GM23338 (cell line): ENCODE measurements at regions not wholly inside any gene's neighbourhood (a gene's known extent, or its start where the extent isn't known, plus 50 kb on each side); places are given as distances from the start of the nearest gene placed in this dataset.

Experiments
- ATAC-seq: fragments of 200-7000 bp; cut with Tn5 transposase; 3 replicates; pipeline ENCODE4 v1.9.1; 2020
- DNase-seq: peaks from one replicate; pipeline ENCODE4 v3.0.0-alpha.2; 2015; ENCODE audit warnings: low spot score
- H2AFZ ChIP-seq: fragments of 200-600 bp; sonication (generic); 2 replicates; pipeline ENCODE4 v1.8.0; 2016; ENCODE audit warnings: antibody characterized with exemption, mild to moderate bottlenecking, moderate library complexity
- H3F3A ChIP-seq: fragments of 200-600 bp; sonication (generic); replicated peaks from 2 replicates; pipeline ENCODE4 v1.8.0; 2017; ENCODE audit warnings: antibody characterized with exemption, mixed run types, low read depth
- H3K27ac ChIP-seq: fragments of 200-600 bp; sonication (generic); 2 replicates; pipeline ENCODE4 v1.6.1; 2016; ENCODE audit warnings: low read depth
- H3K27me3 ChIP-seq: fragments of 200-600 bp; sonication (generic); 2 replicates; pipeline ENCODE4 v1.8.0; 2016; ENCODE audit warnings: mild to moderate bottlenecking, mixed run types, moderate library complexity; ENCODE audit not compliant: insufficient read depth
- H3K36me3 ChIP-seq: fragments of 200-600 bp; sonication (generic); 2 replicates; pipeline ENCODE4 v1.8.0; 2016; ENCODE audit warnings: mild to moderate bottlenecking; ENCODE audit not compliant: insufficient read depth
- H3K4me1 ChIP-seq: fragments of 200-600 bp; sonication (generic); 2 replicates; pipeline ENCODE4 v1.8.0; 2016; ENCODE audit warnings: mild to moderate bottlenecking, moderate library complexity; ENCODE audit not compliant: insufficient read depth
- H3K4me2 ChIP-seq: fragments of 200-600 bp; sonication (generic); 2 replicates; pipeline ENCODE4 v1.7.1; 2017; ENCODE audit warnings: mixed run types
- H3K4me3 ChIP-seq: fragments of 200-600 bp; sonication (generic); 2 replicates; pipeline ENCODE4 v1.6.1; 2016; ENCODE audit warnings: mixed run types
- H3K79me2 ChIP-seq: fragments of 200-600 bp; sonication (generic); replicated peaks from 2 replicates; pipeline ENCODE4 v1.8.0; 2017; ENCODE audit warnings: mild to moderate bottlenecking; ENCODE audit not compliant: insufficient read depth
- H3K9me2 ChIP-seq: fragments of 200-600 bp; sonication (generic); 2 replicates; pipeline ENCODE4 v1.8.0; 2017; ENCODE audit not compliant: insufficient read depth
- H4K20me1 ChIP-seq: fragments of 200-600 bp; sonication (generic); replicated peaks from 2 replicates; pipeline ENCODE4 v1.8.0; 2017; ENCODE audit warnings: mild to moderate bottlenecking; ENCODE audit not compliant: insufficient read depth
- H3K27ac Mint-ChIP-seq: 2 replicates; pipeline ENCODE4 v1.8.0; 2020; ENCODE audit warnings: inconsistent platforms, mild to moderate bottlenecking, moderate library complexity, mixed read lengths
- H3K27me3 Mint-ChIP-seq: 3 replicates; pipeline ENCODE4 v1.8.0; 2022; ENCODE audit warnings: low read depth, mild to moderate bottlenecking, moderate library complexity, mixed read lengths, inconsistent platforms; ENCODE audit not compliant: insufficient read depth, poor library complexity
- H3K36me3 Mint-ChIP-seq: 3 replicates; pipeline ENCODE4 v1.8.0; 2021; ENCODE audit warnings: low read depth, mild to moderate bottlenecking, inconsistent platforms, moderate library complexity, mixed read lengths
- H3K4me1 Mint-ChIP-seq: 3 replicates; pipeline ENCODE4 v1.8.0; 2020; ENCODE audit warnings: mild to moderate bottlenecking, inconsistent platforms, mixed read lengths
- H3K4me3 Mint-ChIP-seq: 3 replicates; pipeline ENCODE4 v1.8.0; 2021; ENCODE audit warnings: moderate library complexity, mild to moderate bottlenecking, inconsistent platforms, mixed read lengths
- H3K9me3 Mint-ChIP-seq: 3 replicates; pipeline ENCODE4 v1.8.0; 2020; ENCODE audit warnings: moderate library complexity, mild to moderate bottlenecking, inconsistent platforms, mixed read lengths
- CREB1 ChIP-seq: fragments of 250-450 bp; sonication (Bioruptor Pico); IDR thresholded peaks from 2 replicates; pipeline ENCODE4 v1.5.0; 2020; ENCODE audit warnings: low read depth, mild to moderate bottlenecking, moderate library complexity
- CTCF ChIP-seq, 2 experiments: fragments of 200-600 bp in 1 of 2; sonication (generic) in 1 of 2; conservative IDR thresholded peaks; 2 replicates each; pipeline versions ENCODE4 v1.5.1 to v1.6.1; 2016 to 2017; ENCODE audit warnings: antibody characterized with exemption in 2 of 2, low read depth in 2 of 2, mild to moderate bottlenecking in 2 of 2, moderate library complexity in 1 of 2
- EZH2 ChIP-seq: fragments of 200-600 bp; sonication (generic); IDR thresholded peaks from one replicate; pipeline ENCODE4 v1.8.0; 2017; ENCODE audit warnings: antibody characterized with exemption, mild to moderate bottlenecking, low read depth; ENCODE audit not compliant: unreplicated experiment
- EZH2phosphoT487 ChIP-seq: fragments of 200-600 bp; sonication (generic); IDR thresholded peaks from one replicate; pipeline ENCODE4 v1.8.1; 2018; ENCODE audit warnings: antibody characterized with exemption; ENCODE audit not compliant: unreplicated experiment
- NANOG ChIP-seq: IDR thresholded peaks from 2 replicates; pipeline ENCODE4 v1.6.1; 2016; ENCODE audit warnings: antibody characterized with exemption, borderline replicate concordance
- POLR2AphosphoS5 ChIP-seq: IDR thresholded peaks from 2 replicates; pipeline ENCODE4 v1.6.1; 2016; ENCODE audit warnings: antibody characterized with exemption, low read depth
- STAT1 ChIP-seq: IDR thresholded peaks from one replicate; pipeline ENCODE4 v1.6.1; 2016; ENCODE audit warnings: antibody characterized with exemption; ENCODE audit not compliant: unreplicated experiment
- ZNF114 ChIP-seq: fragments of 250-450 bp; sonication (Bioruptor Pico); IDR thresholded peaks from 2 replicates; pipeline ENCODE4 v1.5.0; 2020; ENCODE audit warnings: mild to moderate bottlenecking, moderate library complexity
- ZNF331 ChIP-seq: fragments of 250-450 bp; sonication (Bioruptor Pico); IDR thresholded peaks from 2 replicates; pipeline ENCODE4 v1.5.0; 2020; ENCODE audit warnings: low read depth, mild to moderate bottlenecking, moderate library complexity
- TF ChIP-seq, protein P1 (sequence below): fragments of 250-450 bp; sonication (Bioruptor Pico); IDR thresholded peaks from 2 replicates; pipeline ENCODE4 v1.5.0; 2020; ENCODE audit warnings: mild to moderate bottlenecking, moderate library complexity

DNA sequence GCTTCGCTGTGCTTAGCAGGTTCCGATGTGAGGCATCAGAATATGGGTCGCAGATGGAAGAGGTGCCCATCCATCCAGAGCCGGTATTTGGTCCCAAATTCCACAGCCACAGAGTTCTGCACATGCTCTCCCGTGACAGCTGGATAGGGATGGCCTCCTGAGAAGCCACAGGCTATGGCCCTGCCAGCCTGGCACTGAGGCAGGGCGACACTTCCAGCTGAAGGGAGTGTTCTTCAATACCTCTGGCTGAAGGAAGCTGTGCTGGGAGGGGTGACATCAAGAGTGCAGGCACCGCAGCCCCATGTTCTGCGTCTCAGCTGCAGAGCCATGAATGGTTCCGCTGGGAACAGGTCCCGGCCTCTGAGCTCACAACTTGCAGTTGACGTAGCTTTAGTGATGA lies 83.4 kb upstream of the SIMC1 start:
- Histone ChIP-seq H3K27me3 (no peaks in the 10 kb centered on the region), H3K79me2 (no peaks in the 10 kb centered on the region), H3K4me1 (peaks cover 13% of the 10 kb centered on the region), H3K4me3 (no peak overlapping the region), H3K27ac (no peak overlapping the region), H3K36me3 (no peaks in the 10 kb centered on the region), H3K9me2 (no peaks in the 10 kb centered on the region), H2AFZ (no peak overlapping the region), H3F3A (no peaks in the 10 kb centered on the region), H4K20me1 (no peaks in the 10 kb centered on the region), H3K4me2 (no peak overlapping the region)
- ATAC-seq = no peak
- peaks cover 7% of the 10 kb centered on the region for H3K27me3 Mint-ChIP-seq
- no peak for TF ChIP-seq ZNF331
- no peak for TF ChIP-seq POLR2AphosphoS5
- TF ChIP-seq, protein P1, sequence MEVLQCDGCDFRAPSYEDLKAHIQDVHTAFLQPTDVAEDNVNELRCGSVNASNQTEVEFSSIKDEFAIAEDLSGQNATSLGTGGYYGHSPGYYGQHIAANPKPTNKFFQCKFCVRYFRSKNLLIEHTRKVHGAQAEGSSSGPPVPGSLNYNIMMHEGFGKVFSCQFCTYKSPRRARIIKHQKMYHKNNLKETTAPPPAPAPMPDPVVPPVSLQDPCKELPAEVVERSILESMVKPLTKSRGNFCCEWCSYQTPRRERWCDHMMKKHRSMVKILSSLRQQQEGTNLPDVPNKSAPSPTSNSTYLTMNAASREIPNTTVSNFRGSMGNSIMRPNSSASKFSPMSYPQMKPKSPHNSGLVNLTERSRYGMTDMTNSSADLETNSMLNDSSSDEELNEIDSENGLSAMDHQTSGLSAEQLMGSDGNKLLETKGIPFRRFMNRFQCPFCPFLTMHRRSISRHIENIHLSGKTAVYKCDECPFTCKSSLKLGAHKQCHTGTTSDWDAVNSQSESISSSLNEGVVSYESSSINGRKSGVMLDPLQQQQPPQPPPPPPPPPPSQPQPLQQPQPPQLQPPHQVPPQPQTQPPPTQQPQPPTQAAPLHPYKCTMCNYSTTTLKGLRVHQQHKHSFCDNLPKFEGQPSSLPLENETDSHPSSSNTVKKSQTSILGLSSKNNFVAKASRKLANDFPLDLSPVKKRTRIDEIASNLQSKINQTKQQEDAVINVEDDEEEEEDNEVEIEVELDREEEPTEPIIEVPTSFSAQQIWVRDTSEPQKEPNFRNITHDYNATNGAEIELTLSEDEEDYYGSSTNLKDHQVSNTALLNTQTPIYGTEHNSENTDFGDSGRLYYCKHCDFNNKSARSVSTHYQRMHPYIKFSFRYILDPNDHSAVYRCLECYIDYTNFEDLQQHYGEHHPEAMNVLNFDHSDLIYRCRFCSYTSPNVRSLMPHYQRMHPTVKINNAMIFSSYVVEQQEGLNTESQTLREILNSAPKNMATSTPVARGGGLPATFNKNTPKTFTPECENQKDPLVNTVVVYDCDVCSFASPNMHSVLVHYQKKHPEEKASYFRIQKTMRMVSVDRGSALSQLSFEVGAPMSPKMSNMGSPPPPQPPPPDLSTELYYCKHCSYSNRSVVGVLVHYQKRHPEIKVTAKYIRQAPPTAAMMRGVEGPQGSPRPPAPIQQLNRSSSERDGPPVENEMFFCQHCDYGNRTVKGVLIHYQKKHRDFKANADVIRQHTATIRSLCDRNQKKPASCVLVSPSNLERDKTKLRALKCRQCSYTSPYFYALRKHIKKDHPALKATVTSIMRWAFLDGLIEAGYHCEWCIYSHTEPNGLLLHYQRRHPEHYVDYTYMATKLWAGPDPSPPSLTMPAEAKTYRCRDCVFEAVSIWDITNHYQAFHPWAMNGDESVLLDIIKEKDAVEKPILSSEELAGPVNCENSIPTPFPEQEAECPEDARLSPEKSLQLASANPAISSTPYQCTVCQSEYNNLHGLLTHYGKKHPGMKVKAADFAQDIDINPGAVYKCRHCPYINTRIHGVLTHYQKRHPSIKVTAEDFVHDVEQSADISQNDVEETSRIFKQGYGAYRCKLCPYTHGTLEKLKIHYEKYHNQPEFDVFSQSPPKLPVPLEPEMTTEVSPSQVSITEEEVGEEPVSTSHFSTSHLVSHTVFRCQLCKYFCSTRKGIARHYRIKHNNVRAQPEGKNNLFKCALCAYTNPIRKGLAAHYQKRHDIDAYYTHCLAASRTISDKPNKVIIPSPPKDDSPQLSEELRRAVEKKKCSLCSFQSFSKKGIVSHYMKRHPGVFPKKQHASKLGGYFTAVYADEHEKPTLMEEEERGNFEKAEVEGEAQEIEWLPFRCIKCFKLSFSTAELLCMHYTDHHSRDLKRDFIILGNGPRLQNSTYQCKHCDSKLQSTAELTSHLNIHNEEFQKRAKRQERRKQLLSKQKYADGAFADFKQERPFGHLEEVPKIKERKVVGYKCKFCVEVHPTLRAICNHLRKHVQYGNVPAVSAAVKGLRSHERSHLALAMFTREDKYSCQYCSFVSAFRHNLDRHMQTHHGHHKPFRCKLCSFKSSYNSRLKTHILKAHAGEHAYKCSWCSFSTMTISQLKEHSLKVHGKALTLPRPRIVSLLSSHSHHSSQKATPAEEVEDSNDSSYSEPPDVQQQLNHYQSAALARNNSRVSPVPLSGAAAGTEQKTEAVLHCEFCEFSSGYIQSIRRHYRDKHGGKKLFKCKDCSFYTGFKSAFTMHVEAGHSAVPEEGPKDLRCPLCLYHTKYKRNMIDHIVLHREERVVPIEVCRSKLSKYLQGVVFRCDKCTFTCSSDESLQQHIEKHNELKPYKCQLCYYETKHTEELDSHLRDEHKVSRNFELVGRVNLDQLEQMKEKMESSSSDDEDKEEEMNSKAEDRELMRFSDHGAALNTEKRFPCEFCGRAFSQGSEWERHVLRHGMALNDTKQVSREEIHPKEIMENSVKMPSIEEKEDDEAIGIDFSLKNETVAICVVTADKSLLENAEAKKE (CRISPR knock-in tag) = no peak
- no peak for TF ChIP-seq EZH2phosphoT487
- TF ChIP-seq STAT1 = no peak
- no peak for TF ChIP-seq EZH2
- no peak for TF ChIP-seq CREB1 (CRISPR knock-in tag)
- no peak overlapping the region for H3K27ac Mint-ChIP-seq
- H3K4me1 Mint-ChIP-seq = peaks cover 25% of the 10 kb centered on the region
- no peak for DNase-seq
- H3K36me3 Mint-ChIP-seq = no peaks in the 10 kb centered on the region
- H3K9me3 Mint-ChIP-seq = no peaks in the 10 kb centered on the region; the same call in 2 of the 3 replicates
- no peak overlapping the region for H3K4me3 Mint-ChIP-seq

- Mint-ChIP-seq H3K9me3 (no peaks in the 10 kb centered on the region), H3K27ac (no peak overlapping the region), H3K4me3 (no peak overlapping the region), H3K27me3 (peaks cover 10% of the 10 kb centered on the region), H3K4me1 (peaks cover 25% of the 10 kb centered on the region), H3K36me3 (no peaks in the 10 kb centered on the region)
- Histone ChIP-seq H2AFZ (no peak overlapping the region), H3K4me1 (peaks cover 13% of the 10 kb centered on the region), H3K4me2 (no peak overlapping the region), H3K4me3 (no peak overlapping the region), H3F3A (no peaks in the 10 kb centered on the region), H3K27me3 (no peaks in the 10 kb centered on the region), H4K20me1 (no peaks in the 10 kb centered on the region), H3K36me3 (no peaks in the 10 kb centered on the region), H3K79me2 (no peaks in the 10 kb centered on the region), H3K9me2 (no peaks in the 10 kb centered on the region), H3K27ac (no peak overlapping the region)
- ATAC-seq = no peak
- no peak for DNase-seq
- TF ChIP-seq NANOG (no peak), ZNF331 (no peak), ZNF114 (no peak), CTCF (conservative IDR thresholded peaks at IDR 0.05; ENCODE audit: low read depth in 2 of 2) (no peak)
Measured at GRCh38 chr5:176155922-176156359, 82.3 kb upstream of the SIMC1 start.
